ENCODE measurements at regions not wholly inside any gene's neighbourhood (a gene's known extent, or its start where the extent isn't known, plus 50 kb on each side); places are given as distances from the start of the nearest gene placed in this dataset.
"Not testable (repeated sequence)": the region's sequence is repeated elsewhere in the genome, so short reads cannot be mapped to it uniquely, and the experiment has no call there.

GRCh38 chr4:23084559-23085248, 392.0 kb downstream of the GBA3 start:
- Mint-ChIP-seq H3K27me3 (no peaks in the 10 kb centered on the region), H3K27ac (no peak overlapping the region), H3K9me3 (peaks cover 10% of the 10 kb centered on the region), H3K4me1 (ENCODE audit: low read depth) (no peaks in the 10 kb centered on the region), H3K4me3 (no peak overlapping the region), H3K36me3 (ENCODE audit: low read depth) (no peaks in the 10 kb centered on the region)
- ChIA-PET POLR2A (no interaction called here), CTCF (no interaction called here)
- no peaks in the 10 kb centered on the region for H3K27me3 ChIP-seq (ENCODE audit: control insufficient read depth in 1 of 2, insufficient read depth in 2 of 2, low read length in 2 of 2)
- H3K36me3 ChIP-seq (ENCODE audit: insufficient read depth, low read length): no peaks in the 10 kb centered on the region
- intact Hi-C loops (cut with DNase I, micrococcal nuclease): no loop called here
- H3K9me3 ChIP-seq (ENCODE audit: control insufficient read depth in 1 of 2, insufficient read depth in 1 of 2, low read length in 2 of 2): peaks cover 7 to 10% of the 10 kb centered on the region in 2 experiments
- TF ChIP-seq, protein P1, sequence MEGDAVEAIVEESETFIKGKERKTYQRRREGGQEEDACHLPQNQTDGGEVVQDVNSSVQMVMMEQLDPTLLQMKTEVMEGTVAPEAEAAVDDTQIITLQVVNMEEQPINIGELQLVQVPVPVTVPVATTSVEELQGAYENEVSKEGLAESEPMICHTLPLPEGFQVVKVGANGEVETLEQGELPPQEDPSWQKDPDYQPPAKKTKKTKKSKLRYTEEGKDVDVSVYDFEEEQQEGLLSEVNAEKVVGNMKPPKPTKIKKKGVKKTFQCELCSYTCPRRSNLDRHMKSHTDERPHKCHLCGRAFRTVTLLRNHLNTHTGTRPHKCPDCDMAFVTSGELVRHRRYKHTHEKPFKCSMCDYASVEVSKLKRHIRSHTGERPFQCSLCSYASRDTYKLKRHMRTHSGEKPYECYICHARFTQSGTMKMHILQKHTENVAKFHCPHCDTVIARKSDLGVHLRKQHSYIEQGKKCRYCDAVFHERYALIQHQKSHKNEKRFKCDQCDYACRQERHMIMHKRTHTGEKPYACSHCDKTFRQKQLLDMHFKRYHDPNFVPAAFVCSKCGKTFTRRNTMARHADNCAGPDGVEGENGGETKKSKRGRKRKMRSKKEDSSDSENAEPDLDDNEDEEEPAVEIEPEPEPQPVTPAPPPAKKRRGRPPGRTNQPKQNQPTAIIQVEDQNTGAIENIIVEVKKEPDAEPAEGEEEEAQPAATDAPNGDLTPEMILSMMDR (IDR thresholded peaks at IDR 0.05): no peak
- H3K4me3 ChIP-seq (ENCODE audit: low read length): no peak overlapping the region
- no peak overlapping the region for H3K27ac ChIP-seq (ENCODE audit: low read depth in 1 of 2, low read length in 2 of 2)
- DNase-seq (no peak), ATAC-seq (ENCODE audit: poor library complexity) (no peak)
- no peaks in the 10 kb centered on the region for H3K4me1 ChIP-seq (ENCODE audit: insufficient read depth, low read length)

DNA sequence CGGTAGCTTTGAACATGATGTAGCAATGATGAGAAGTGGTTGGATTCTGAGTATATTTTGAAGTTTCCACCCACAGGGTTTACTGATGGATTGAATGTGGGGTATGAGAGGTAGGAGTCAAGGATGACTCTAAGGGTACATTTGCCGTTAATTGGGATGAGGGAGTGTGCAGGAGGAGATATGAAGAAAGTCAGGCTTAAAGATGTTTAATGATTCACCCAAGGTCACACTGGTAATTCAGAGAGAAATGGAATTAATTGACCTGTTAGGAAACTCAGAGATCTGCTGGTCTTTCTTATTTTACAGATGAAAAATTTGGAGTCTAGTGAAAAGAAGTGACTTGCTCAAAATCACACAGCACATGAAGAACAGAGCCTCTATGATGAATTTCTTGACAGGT, 390.7 kb downstream of the GBA3 start:
- Mint-ChIP-seq H3K27me3 (no peaks in the 10 kb centered on the region), H3K36me3 (ENCODE audit: low read depth) (no peaks in the 10 kb centered on the region), H3K4me3 (no peak overlapping the region), H3K27ac (no peak overlapping the region), H3K4me1 (ENCODE audit: low read depth) (no peaks in the 10 kb centered on the region), H3K9me3 (peaks cover 10% of the 10 kb centered on the region)
- Histone ChIP-seq H3K4me3 (ENCODE audit: low read length) (no peak overlapping the region), H3K9me3 (ENCODE audit: control insufficient read depth in 1 of 2, insufficient read depth in 1 of 2, low read length in 2 of 2) (peaks cover 7 to 12% of the 10 kb centered on the region in 2 experiments), H3K36me3 (ENCODE audit: insufficient read depth, low read length) (no peaks in the 10 kb centered on the region), H3K4me1 (ENCODE audit: insufficient read depth, low read length) (no peaks in the 10 kb centered on the region), H3K27ac (ENCODE audit: low read depth in 1 of 2, low read length in 2 of 2) (no peak overlapping the region), H3K27me3 (ENCODE audit: control insufficient read depth in 1 of 2, insufficient read depth in 2 of 2, low read length in 2 of 2) (no peaks in the 10 kb centered on the region)
- POLR2A ChIA-PET: no interaction called here
- CTCF ChIA-PET: interaction anchor here (0.7 kb wide), 1 partner anchor 656 kb away, joined by 3 read pairs; no protein-coding TSS in a partner anchor
- DNase-seq (no peak), ATAC-seq (ENCODE audit: poor library complexity) (no peak)
- intact Hi-C loops (cut with DNase I, micrococcal nuclease): no loop called here
- TF ChIP-seq, protein P1 (IDR thresholded peaks at IDR 0.05): no peak

- ATAC-seq (ENCODE audit: poor library complexity); H3K27ac ChIP-seq (ENCODE audit: low read depth in 1 of 2, low read length in 2 of 2); H3K36me3 Mint-ChIP-seq (ENCODE audit: low read depth); intact Hi-C loops (cut with DNase I, micrococcal nuclease); H3K27ac Mint-ChIP-seq; H3K36me3 ChIP-seq (ENCODE audit: insufficient read depth, low read length); POLR2A ChIA-PET; DNase-seq; H3K27me3 Mint-ChIP-seq; H3K4me1 ChIP-seq (ENCODE audit: insufficient read depth, low read length); H3K9me3 ChIP-seq (ENCODE audit: control insufficient read depth in 1 of 2, insufficient read depth in 1 of 2, low read length in 2 of 2); H3K4me3 ChIP-seq (ENCODE audit: low read length); H3K27me3 ChIP-seq (ENCODE audit: control insufficient read depth in 1 of 2, insufficient read depth in 2 of 2, low read length in 2 of 2); H3K4me3 Mint-ChIP-seq; CTCF ChIA-PET; H3K4me1 Mint-ChIP-seq (ENCODE audit: low read depth): not testable (repeated sequence)
- H3K9me3 Mint-ChIP-seq: peaks cover 11% of the 10 kb centered on the region
These were observed 387.4 kb downstream of the GBA3 start for GRCh38 chr4:23080171-23080570.

Measured in CD4-positive, alpha-beta T cell (primary cell).